HepG2 (cell line): ENCODE measurements at regions not wholly inside any gene's neighbourhood (a gene's known extent, or its start where the extent isn't known, plus 50 kb on each side); places are given as distances from the start of the nearest gene placed in this dataset.

Experiments
- BHLHE40 ChIP-seq: IDR thresholded peaks from 2 replicates; pipeline ENCODE4 v1.6.1; 2011; ENCODE audit warnings: low read length, improper control_type of control experiment
- CTCF ChIP-seq: sonication (generic); formaldehyde crosslinking; IDR thresholded peaks from 2 replicates; pipeline ENCODE4 v1.5.0; 2020; ENCODE audit warnings: mild to moderate bottlenecking, missing genetic modification reagents, moderate library complexity
- E2F1 ChIP-seq: sonication (generic); formaldehyde crosslinking; IDR thresholded peaks from 2 replicates; pipeline ENCODE4 v1.5.0; 2020; ENCODE audit warnings: missing genetic modification reagents
- FOXO4 ChIP-seq: sonication (generic); formaldehyde crosslinking; conservative IDR thresholded peaks from 2 replicates; pipeline ENCODE4 v1.8.1; 2023; ENCODE audit warnings: missing genetic modification reagents
- FOXP1 ChIP-seq, 2 experiments: fragments of 450-650 bp in 1 of 2; IDR thresholded peaks; 2 replicates each; pipeline ENCODE4 v1.6.1; 2017 to 2018; ENCODE audit warnings: antibody characterized with exemption in 1 of 2
- JUND ChIP-seq: sonication (generic); formaldehyde crosslinking; IDR thresholded peaks from 2 replicates; pipeline ENCODE4 v1.8.0; 2022; ENCODE audit warnings: mild to moderate bottlenecking, missing genetic modification reagents
- NCOA1 ChIP-seq: sonication (generic); formaldehyde crosslinking; IDR thresholded peaks from 2 replicates; pipeline ENCODE4 v1.9.0; 2021; ENCODE audit warnings: missing genetic modification reagents
- POLR2A ChIP-seq, 2 experiments: IDR thresholded peaks; 2 replicates each; pipeline ENCODE4 v1.6.1; 2011; ENCODE audit warnings: low read depth in 2 of 2, low read length in 2 of 2, mild to moderate bottlenecking in 1 of 2, moderate library complexity in 1 of 2; ENCODE audit not compliant: insufficient read depth in 1 of 2
- SETDB1 ChIP-seq: sonication (generic); formaldehyde crosslinking; IDR thresholded peaks from 2 replicates; pipeline ENCODE4 v1.5.1; 2020; ENCODE audit warnings: missing genetic modification reagents, mild to moderate bottlenecking, borderline replicate concordance
- SMARCC2 ChIP-seq: fragments of 450-650 bp; IDR thresholded peaks from 2 replicates; pipeline ENCODE4 v1.6.1; 2017; ENCODE audit warnings: antibody characterized with exemption, mild to moderate bottlenecking
- SMC3 ChIP-seq: IDR thresholded peaks from 2 replicates; pipeline ENCODE4 v1.6.1; 2011; ENCODE audit warnings: low read length, improper control_type of control experiment
- TP53 ChIP-seq: sonication (generic); formaldehyde crosslinking; conservative IDR thresholded peaks from 2 replicates; pipeline ENCODE4 v1.4.0; 2020; ENCODE audit warnings: missing genetic modification reagents
- ZNF577 ChIP-seq: sonication (generic); formaldehyde crosslinking; IDR thresholded peaks from 2 replicates; pipeline ENCODE4 v1.4.0; 2020; ENCODE audit warnings: mild to moderate bottlenecking, low read depth, missing genetic modification reagents, borderline replicate concordance
- ZNF768 ChIP-seq: sonication (generic); formaldehyde crosslinking; IDR thresholded peaks from 2 replicates; pipeline ENCODE4 v1.4.0; 2020; ENCODE audit warnings: missing genetic modification reagents

GRCh38 chr13:111458001-111458531 is 137.6 kb downstream of the TEX29 start:
- TF ChIP-seq NCOA1 = no peak
- no peak for TF ChIP-seq CTCF (CRISPR knock-in tag)
- no peak for TF ChIP-seq ZNF577
- TF ChIP-seq BHLHE40 = no peak
- TF ChIP-seq JUND (CRISPR knock-in tag) = no peak
- no peak for TF ChIP-seq TP53 (CRISPR knock-in tag)
- TF ChIP-seq SETDB1 (CRISPR knock-in tag) = no peak
- TF ChIP-seq FOXP1 (IDR thresholded peaks at IDR 0.05) = no peak
- no peak for TF ChIP-seq FOXP1 (CRISPR knock-in tag; IDR thresholded peaks at IDR 0.05)
- TF ChIP-seq ZNF768 (CRISPR knock-in tag) = no peak
- no peak for TF ChIP-seq E2F1 (CRISPR knock-in tag)
- no peak for TF ChIP-seq POLR2A (IDR thresholded peaks at IDR 0.05; ENCODE audit: insufficient read depth in 1 of 2, low read depth in 2 of 2, low read length in 2 of 2)
- TF ChIP-seq SMC3 = no peak
- no peak for TF ChIP-seq SMARCC2
- no peak for TF ChIP-seq FOXO4 (CRISPR knock-in tag)
